Right renal pelvis (tissue), 4 donors: ENCODE measurements at regions not wholly inside any gene's neighbourhood (a gene's known extent, or its start where the extent isn't known, plus 50 kb on each side); places are given as distances from the start of the nearest gene placed in this dataset.
"Not testable (repeated sequence)": the region's sequence is repeated elsewhere in the genome, so short reads cannot be mapped to it uniquely, and the experiment has no call there.

Experiments used
- DNase-seq, 4 donors: peaks; one replicate each; pipeline ENCODE4 v3.0.0-alpha.2; 2013; ENCODE audit warnings: low read depth in 4 of 4, low spot score in 3 of 4, missing footprints in 1 of 4

- DNase-seq: no peak
Measured at GRCh38 chr4:149050840-149051239, 608.6 kb upstream of the NR3C2 start.

DNA sequence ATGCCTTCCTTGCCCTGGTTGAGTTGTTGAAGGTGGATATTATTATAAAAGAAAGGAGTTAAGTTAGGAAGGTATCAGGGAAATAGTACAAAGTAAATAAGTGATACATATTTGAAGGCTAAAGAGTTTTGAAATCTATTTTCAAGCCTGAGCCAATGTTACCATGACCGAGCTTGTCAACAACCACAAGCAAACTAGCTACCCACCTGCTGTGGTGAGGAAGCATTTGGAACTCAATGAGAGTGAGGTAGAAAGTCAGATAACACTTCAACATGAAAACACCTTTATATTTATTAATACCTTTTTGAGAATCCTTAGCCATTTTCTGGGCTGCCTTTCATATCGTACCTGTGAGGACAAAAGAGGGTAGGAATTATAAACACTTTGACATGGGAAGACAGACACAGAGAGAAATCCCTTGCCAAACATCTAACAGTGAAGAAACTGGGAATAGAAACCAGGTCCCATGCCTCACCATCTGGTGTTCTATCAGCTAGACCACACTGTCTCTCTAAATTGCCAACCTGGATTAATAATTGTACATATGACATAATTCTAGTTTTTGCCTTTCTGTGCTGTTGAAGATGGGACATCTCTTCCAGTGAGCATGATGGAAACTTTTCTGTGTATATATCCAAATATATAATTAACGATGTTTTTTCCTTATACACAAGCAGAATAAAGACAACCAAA, 606.4 kb upstream of the NR3C2 start:
- DNase-seq: no peak

DNA sequence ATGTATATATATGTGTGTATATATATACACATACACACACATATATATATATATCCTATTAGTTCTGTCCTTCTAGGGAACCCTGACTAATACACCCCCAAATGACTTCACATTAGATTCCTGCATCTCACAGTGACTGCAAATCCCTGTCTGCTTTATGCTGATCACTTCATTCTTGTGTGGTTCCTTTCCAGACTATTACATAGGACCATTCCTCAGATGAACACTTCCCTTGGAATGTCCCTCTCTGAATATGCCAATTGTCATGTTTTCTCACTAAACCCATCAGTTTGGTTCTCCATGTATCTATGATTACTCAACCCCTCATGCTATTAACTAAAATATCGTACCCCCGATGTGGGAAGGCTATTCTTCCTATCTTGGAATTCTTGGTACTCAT, 605.2 kb upstream of the NR3C2 start:
- no peak for DNase-seq

- DNase-seq: no peak
Measured at GRCh38 chr4:149045731-149046130, 603.5 kb upstream of the NR3C2 start.

DNA sequence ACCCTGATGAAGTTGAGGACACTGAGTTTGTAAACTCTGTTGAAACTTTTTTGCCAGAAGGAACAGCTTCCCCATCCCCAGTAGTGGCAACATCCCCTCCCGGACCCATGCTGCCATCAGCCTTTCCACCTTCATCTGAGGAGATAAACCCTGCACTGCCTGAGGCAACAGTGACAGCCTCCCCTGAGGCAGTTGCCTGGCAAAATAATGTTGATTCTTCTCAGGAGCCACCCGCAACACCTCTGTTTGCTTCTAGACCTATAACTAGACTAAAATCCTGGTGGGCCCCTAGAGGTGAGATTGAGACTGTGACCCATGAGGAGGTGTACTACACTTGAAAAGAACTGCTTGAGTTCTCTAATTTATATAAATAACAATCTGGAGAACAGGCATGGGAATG, 597.6 kb upstream of the NR3C2 start:
- not testable (repeated sequence) for DNase-seq

DNA sequence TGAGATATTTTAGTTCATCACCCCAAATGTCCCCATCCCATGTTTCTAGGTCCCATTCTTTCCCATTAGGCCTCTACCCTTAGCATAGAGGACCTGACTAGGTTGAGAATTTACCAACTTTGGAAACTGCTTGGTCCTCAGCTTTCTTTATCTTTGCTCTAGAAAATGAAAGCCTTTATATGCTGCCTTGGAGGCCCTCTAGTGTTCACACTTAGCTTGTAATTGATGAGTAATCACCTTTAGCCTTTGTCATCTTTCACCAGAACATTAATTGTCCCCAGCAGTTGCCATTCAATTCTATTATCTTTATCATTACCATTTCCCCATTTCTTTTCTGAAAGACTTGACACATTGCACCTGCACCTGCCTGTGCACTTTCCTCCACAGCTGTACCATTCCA, 589.2 kb upstream of the NR3C2 start:
- DNase-seq: no peak

DNA sequence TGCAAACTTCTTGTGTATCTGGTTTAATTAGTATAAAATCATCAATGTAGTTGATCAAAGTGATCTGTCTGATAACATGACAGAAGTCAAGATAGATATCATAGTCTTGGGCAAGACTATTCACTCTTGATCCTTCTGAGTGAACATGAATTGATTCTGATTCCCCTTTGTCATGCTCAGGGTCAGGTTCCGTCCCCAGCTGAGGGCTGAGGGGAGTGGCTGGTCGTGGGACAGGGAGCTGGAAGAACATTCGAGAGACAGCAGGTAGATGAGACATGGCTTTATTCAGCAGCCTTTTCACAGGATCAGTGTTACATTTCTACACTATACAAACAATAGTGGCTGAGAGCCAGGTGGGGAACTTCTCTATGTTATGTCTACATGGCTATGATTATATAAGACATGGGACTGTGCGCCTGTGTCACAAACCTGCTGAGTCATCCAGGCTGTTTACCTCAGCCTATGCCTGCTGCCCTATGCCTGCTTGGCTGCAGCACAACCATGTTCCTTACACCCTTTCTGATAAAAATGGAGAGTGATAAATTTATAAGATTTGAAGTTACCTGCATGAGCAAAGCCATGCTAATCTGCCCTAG, 586.9 kb upstream of the NR3C2 start:
- DNase-seq: no peak

DNA sequence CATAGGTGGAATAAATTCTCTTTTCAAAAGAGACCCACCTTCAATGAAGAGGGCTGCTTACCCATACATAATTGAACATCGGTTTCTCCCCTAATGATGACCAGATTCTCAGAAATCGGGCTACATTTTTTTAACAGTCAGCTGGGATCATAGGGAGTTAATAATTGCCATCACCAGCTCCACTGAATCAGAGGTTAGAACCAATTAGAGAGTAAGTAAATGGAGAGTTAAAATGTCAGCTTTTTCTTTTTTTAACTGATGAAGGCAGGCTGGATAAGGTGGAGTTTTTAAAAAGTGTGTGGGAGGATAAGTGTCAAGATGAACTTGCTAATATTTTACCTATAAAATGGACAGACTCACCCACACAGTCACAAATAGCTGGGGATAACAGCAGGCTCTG, 584.5 kb upstream of the NR3C2 start:
- no peak for DNase-seq

GRCh38 chr4:149017002-149017734, 575.0 kb upstream of the NR3C2 start:
- no peak for DNase-seq

GRCh38 chr4:149009223-149009622, 567.0 kb upstream of the NR3C2 start:
- no peak for DNase-seq

GRCh38 chr4:149008415-149009025, 566.3 kb upstream of the NR3C2 start:
- DNase-seq: no peak

- DNase-seq: no peak
Measured at GRCh38 chr4:149005191-149005590, 563.0 kb upstream of the NR3C2 start.

DNA sequence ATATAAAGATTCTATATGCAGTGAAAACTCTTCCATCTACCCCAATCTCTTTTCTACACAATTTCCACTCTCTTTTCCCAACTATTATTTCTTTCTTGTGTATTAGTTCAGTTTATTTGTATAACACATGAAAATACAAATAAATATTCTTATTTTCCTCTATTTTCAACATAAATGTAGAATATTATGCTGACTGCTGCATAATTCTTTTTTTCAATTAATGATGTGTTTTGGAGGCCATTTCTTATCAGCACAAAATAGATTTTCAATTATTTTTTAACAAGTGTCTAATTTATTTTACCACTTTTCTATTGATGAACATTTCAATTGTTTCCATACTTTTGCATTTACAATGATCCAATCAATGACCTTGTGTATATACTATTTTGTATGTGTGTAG, 557.7 kb upstream of the NR3C2 start:
- DNase-seq: no peak

- no peak for DNase-seq
Measured at GRCh38 chr4:148998719-148999118, 556.5 kb upstream of the NR3C2 start.

- DNase-seq: no peak
Measured at GRCh38 chr4:148986951-148987350, 544.7 kb upstream of the NR3C2 start.

DNA sequence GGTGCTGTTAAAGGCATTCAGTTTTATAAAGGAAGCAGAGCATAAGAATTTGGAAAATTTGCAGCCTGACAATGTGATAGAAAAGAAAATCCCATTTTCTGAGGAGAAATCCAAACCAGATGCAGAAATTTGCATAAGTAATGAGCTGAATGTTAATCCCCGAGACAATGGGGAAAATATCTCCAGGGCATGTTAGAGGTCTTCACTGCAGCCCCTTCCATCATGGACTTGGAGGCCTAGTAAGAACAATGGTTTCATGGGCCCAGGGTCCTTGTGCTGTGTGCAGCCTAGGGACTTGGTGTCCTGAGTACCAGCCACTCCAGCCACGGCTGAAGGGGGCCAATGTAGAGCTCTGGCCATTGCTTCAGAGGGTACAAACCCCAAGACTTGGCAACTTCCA, 542.7 kb upstream of the NR3C2 start:
- no peak for DNase-seq

- DNase-seq: no peak
Measured at GRCh38 chr4:148982200-148982599, 540.0 kb upstream of the NR3C2 start.

DNA sequence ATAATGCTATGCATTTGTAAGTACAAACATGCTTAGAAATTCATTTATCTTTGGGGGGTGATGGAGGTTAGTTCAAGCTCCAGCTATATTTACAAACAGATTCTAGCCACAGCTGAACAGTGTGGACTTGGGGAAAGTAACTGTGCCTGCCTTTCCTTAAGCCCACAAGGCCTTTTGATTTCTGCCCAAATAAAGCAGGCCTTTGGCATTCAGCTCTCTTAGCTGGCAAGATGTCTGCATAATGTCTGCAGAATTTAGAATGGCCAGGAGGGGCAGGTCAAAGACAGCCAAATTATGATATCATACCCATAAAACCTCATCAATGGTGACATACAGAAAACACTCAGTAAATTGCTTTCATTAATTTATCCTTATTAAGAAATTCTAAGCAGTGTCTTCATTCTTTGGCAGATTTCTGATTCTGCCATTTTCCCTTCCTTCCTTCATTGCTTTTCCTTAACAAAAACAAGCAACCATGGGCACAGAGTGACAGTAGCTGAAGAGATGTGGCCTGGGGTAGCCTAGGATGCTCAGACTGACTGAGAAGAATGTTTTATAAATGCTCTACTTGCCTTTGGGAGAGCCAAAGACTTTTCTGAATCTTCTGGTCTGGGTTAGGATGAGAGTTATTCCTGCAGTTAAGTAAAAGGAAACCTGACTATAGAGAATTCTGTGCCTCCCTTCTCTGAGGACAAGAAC, 538.7 kb upstream of the NR3C2 start:
- DNase-seq: no peak

- no peak for DNase-seq
Measured at GRCh38 chr4:148978301-148978700, 536.1 kb upstream of the NR3C2 start.

- DNase-seq: no peak
Measured at GRCh38 chr4:148975464-148975863, 533.2 kb upstream of the NR3C2 start.

- DNase-seq: no peak
Measured at GRCh38 chr4:148965080-148965479, 522.9 kb upstream of the NR3C2 start.
